Astrocyte (in vitro differentiated cells and primary cell): ENCODE measurements at regions not wholly inside any gene's neighbourhood (a gene's known extent, or its start where the extent isn't known, plus 50 kb on each side); places are given as distances from the start of the nearest gene placed in this dataset.
A peak's percentile ranks its signal among the peaks of the same experiment; 100 is the strongest.

Experiments
- DNase-seq: peaks from one replicate; pipeline ENCODE4 v3.0.0-alpha.2; 2010; ENCODE audit warnings: low read depth
- FAIRE-seq: peaks from 2 replicates; lab custom pipeline; 2011; peaks lifted over from hg19 to GRCh38; lab: Jason Lieb, UNC
- H2AFZ ChIP-seq: 2 replicates; pipeline ENCODE4 v1.6.0; 2012; ENCODE audit warnings: low read depth, low read length, inconsistent platforms
- H3K27ac ChIP-seq: 2 replicates; pipeline ENCODE4 v1.5.1; 2011; ENCODE audit warnings: low read depth, low read length, inconsistent platforms
- H3K27me3 ChIP-seq: 2 replicates; pipeline ENCODE4 v1.6.0; 2011; ENCODE audit warnings: low read length, inconsistent platforms; ENCODE audit not compliant: insufficient read depth
- H3K36me3 ChIP-seq: 2 replicates; pipeline ENCODE4 v1.5.1; 2011; ENCODE audit warnings: low read length, inconsistent platforms; ENCODE audit not compliant: insufficient read depth
- H3K4me1 ChIP-seq: 2 replicates; pipeline ENCODE4 v1.5.1; 2011; ENCODE audit warnings: low read length, inconsistent platforms; ENCODE audit not compliant: insufficient read depth
- H3K4me2 ChIP-seq: 2 replicates; pipeline ENCODE4 v1.6.0; 2012; ENCODE audit warnings: low read length, inconsistent platforms
- H3K4me3 ChIP-seq: 2 replicates; pipeline ENCODE4 v1.5.1; 2011; ENCODE audit warnings: low read depth, mild to moderate bottlenecking, low read length, inconsistent platforms; ENCODE audit not compliant: insufficient read depth
- H3K79me2 ChIP-seq: 2 replicates; pipeline ENCODE4 v1.6.0; 2012; ENCODE audit warnings: mild to moderate bottlenecking, low read length, inconsistent platforms; ENCODE audit not compliant: insufficient read depth
- H3K9ac ChIP-seq: 2 replicates; pipeline ENCODE4 v1.6.0; 2012; ENCODE audit warnings: mild to moderate bottlenecking, low read length, inconsistent platforms
- H3K9me3 ChIP-seq: 2 replicates; pipeline ENCODE4 v1.5.1; 2012; ENCODE audit warnings: low read depth, mild to moderate bottlenecking, low read length, inconsistent platforms; ENCODE audit not compliant: insufficient read depth
- H4K20me1 ChIP-seq: 2 replicates; pipeline ENCODE4 v1.6.0; 2012; ENCODE audit warnings: low read length, inconsistent platforms; ENCODE audit not compliant: insufficient read depth
- H3K27ac Mint-ChIP-seq: one replicate; pipeline ENCODE4 v1.8.0; 2021; ENCODE audit warnings: mild to moderate bottlenecking, mixed read lengths; ENCODE audit not compliant: unreplicated experiment
- H3K27me3 Mint-ChIP-seq: one replicate; pipeline ENCODE4 v1.8.0; 2021; ENCODE audit warnings: low read depth, mixed read lengths; ENCODE audit not compliant: unreplicated experiment
- H3K36me3 Mint-ChIP-seq: one replicate; pipeline ENCODE4 v1.8.0; 2021; ENCODE audit warnings: low read depth, mixed read lengths; ENCODE audit not compliant: unreplicated experiment
- H3K4me1 Mint-ChIP-seq: one replicate; pipeline ENCODE4 v1.8.0; 2021; ENCODE audit warnings: low read depth, mixed read lengths; ENCODE audit not compliant: unreplicated experiment
- H3K4me3 Mint-ChIP-seq: one replicate; pipeline ENCODE4 v1.8.0; 2021; ENCODE audit warnings: mild to moderate bottlenecking, moderate library complexity, mixed read lengths; ENCODE audit not compliant: unreplicated experiment
- H3K9me3 Mint-ChIP-seq: one replicate; pipeline ENCODE4 v1.8.0; 2021; ENCODE audit warnings: mild to moderate bottlenecking, mixed read lengths; ENCODE audit not compliant: unreplicated experiment
- EZH2 ChIP-seq: IDR thresholded peaks from 2 replicates; pipeline ENCODE4 v1.6.1; 2012; ENCODE audit warnings: mild to moderate bottlenecking, low read length, inconsistent platforms; ENCODE audit not compliant: insufficient read depth
- TF ChIP-seq, protein P1 (sequence below): IDR thresholded peaks from 2 replicates; pipeline ENCODE4 v1.5.1; 2011; ENCODE audit warnings: low read depth, mild to moderate bottlenecking, inconsistent platforms, low read length, moderate library complexity; ENCODE audit not compliant: insufficient read depth

DNA sequence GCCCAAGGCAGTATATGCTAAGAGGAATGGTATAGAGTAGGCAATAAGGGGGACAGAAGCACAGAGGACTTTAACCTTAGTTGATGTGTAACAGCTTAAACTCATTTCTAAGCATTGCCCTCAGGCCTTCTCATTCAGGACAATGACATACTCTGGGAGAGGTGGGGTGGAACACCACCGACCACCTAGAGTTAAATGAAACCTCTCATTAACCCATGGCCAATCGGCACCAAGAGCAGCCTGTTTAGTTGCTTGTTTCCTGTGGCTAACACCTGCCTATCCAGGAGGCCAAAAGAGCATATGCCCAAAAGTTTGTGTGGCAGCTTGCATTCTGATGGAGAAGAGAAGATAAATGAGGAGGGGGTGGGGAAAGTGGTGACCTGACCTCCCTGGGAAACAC, 50.0 kb downstream of the PABIR2 start:
- H3K27me3 Mint-ChIP-seq: no peaks in the 10 kb centered on the region
- Histone ChIP-seq H3K79me2 (no peaks in the 10 kb centered on the region), H2AFZ (no peak overlapping the region), H3K36me3 (no peaks in the 10 kb centered on the region), H3K27me3 (no peaks in the 10 kb centered on the region), H3K4me1 (no peaks in the 10 kb centered on the region), H3K4me2 (no peak overlapping the region), H3K27ac (no peak overlapping the region), H3K9ac (no peak overlapping the region), H3K9me3 (no peaks in the 10 kb centered on the region), H3K4me3 (no peak overlapping the region), H4K20me1 (no peaks in the 10 kb centered on the region)
- DNase-seq (no peak), FAIRE-seq (no peak)
- no peak overlapping the region for H3K4me3 Mint-ChIP-seq
- TF ChIP-seq, protein P1, sequence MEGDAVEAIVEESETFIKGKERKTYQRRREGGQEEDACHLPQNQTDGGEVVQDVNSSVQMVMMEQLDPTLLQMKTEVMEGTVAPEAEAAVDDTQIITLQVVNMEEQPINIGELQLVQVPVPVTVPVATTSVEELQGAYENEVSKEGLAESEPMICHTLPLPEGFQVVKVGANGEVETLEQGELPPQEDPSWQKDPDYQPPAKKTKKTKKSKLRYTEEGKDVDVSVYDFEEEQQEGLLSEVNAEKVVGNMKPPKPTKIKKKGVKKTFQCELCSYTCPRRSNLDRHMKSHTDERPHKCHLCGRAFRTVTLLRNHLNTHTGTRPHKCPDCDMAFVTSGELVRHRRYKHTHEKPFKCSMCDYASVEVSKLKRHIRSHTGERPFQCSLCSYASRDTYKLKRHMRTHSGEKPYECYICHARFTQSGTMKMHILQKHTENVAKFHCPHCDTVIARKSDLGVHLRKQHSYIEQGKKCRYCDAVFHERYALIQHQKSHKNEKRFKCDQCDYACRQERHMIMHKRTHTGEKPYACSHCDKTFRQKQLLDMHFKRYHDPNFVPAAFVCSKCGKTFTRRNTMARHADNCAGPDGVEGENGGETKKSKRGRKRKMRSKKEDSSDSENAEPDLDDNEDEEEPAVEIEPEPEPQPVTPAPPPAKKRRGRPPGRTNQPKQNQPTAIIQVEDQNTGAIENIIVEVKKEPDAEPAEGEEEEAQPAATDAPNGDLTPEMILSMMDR: no peak
- no peak for TF ChIP-seq EZH2
- no peaks in the 10 kb centered on the region for H3K9me3 Mint-ChIP-seq
- no peak overlapping the region for H3K27ac Mint-ChIP-seq
- H3K36me3 Mint-ChIP-seq: no peaks in the 10 kb centered on the region
- peaks cover 6% of the 10 kb centered on the region for H3K4me1 Mint-ChIP-seq

- no peak overlapping the region for H3K9ac ChIP-seq
- no peaks in the 10 kb centered on the region for H4K20me1 ChIP-seq
- DNase-seq (peak; percentile 67), FAIRE-seq (no peak)
- no peak overlapping the region for H3K4me3 ChIP-seq
- TF ChIP-seq, protein P1: no peak
- TF ChIP-seq EZH2: no peak
- H3K9me3 Mint-ChIP-seq: no peaks in the 10 kb centered on the region
- no peaks in the 10 kb centered on the region for H3K27me3 Mint-ChIP-seq
- H3K4me2 ChIP-seq: no peak overlapping the region
- no peaks in the 10 kb centered on the region for H3K27me3 ChIP-seq
- H3K27ac Mint-ChIP-seq: no peak overlapping the region
- no peaks in the 10 kb centered on the region for H3K9me3 ChIP-seq
- H3K4me3 Mint-ChIP-seq: no peak overlapping the region
- no peak overlapping the region for H2AFZ ChIP-seq
- H3K4me1 Mint-ChIP-seq: peaks cover 2% of the 10 kb centered on the region
- no peaks in the 10 kb centered on the region for H3K4me1 ChIP-seq
- H3K36me3 ChIP-seq: no peaks in the 10 kb centered on the region
- H3K79me2 ChIP-seq: no peaks in the 10 kb centered on the region
- H3K27ac ChIP-seq: no peak overlapping the region
- H3K36me3 Mint-ChIP-seq: no peaks in the 10 kb centered on the region
These were observed 50.6 kb downstream of the PABIR2 start for GRCh38 chrX:134746410-134746785.

DNA sequence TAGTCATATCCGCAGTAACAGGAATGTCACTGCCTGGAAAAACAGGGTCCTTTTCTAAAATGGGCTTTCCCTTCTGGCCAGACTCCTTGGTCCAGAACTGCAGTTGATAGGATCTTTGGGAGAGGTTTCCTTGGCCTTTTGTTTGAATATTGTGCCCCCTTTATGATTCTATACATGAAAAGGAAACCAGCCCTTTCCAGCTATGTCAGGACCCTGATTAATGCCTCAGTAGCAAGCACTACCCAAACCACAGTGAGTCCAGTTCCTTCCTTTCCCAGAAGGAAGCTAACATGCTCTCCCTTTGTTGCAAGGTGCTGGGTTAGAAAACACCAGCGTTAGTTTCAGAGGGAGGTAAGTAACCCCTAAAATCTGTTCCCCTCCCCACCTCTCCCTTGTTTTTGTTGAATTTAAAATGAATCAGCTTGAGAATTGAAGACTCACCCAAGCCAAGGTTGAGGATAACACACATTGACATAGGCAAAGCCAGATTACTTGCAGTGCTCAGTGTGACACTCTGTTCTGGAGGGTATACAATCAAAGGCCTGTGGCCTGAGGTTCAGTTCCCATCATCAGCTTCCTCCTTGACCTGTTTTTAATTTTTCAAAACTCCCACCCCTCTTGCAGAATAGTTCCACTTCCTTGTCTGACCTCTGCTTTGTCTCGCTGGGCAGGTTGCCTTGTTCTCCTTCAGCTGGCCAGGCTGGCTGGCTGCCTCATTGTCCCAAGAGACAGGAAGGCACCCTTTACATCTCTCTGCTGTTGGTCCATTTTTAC, 51.2 kb downstream of the PABIR2 start:
- Mint-ChIP-seq H3K36me3 (no peaks in the 10 kb centered on the region), H3K9me3 (no peaks in the 10 kb centered on the region)
- no peaks in the 10 kb centered on the region for H4K20me1 ChIP-seq

More for the DNA sequence above, 51.2 kb downstream of the PABIR2 start:
- no peak overlapping the region for H3K4me3 Mint-ChIP-seq
- no peak for DNase-seq
- no peaks in the 10 kb centered on the region for H3K36me3 ChIP-seq
- no peak overlapping the region for H3K4me3 ChIP-seq
- no peaks in the 10 kb centered on the region for H3K27me3 Mint-ChIP-seq
- no peaks in the 10 kb centered on the region for H3K4me1 ChIP-seq
- no peaks in the 10 kb centered on the region for H3K27me3 ChIP-seq
- no peak overlapping the region for H3K4me2 ChIP-seq
- no peak for TF ChIP-seq EZH2
- TF ChIP-seq, protein P1: no peak
- H3K9ac ChIP-seq: no peak overlapping the region
- H2AFZ ChIP-seq: no peak overlapping the region
- H3K9me3 ChIP-seq: no peaks in the 10 kb centered on the region
- H3K27ac ChIP-seq: no peak overlapping the region
- H3K4me1 Mint-ChIP-seq: no peaks in the 10 kb centered on the region
- no peaks in the 10 kb centered on the region for H3K79me2 ChIP-seq
- FAIRE-seq: no peak
- no peak overlapping the region for H3K27ac Mint-ChIP-seq
